ENCODE measurements at regions not wholly inside any gene's neighbourhood (a gene's known extent, or its start where the extent isn't known, plus 50 kb on each side); places are given as distances from the start of the nearest gene placed in this dataset.

DNA sequence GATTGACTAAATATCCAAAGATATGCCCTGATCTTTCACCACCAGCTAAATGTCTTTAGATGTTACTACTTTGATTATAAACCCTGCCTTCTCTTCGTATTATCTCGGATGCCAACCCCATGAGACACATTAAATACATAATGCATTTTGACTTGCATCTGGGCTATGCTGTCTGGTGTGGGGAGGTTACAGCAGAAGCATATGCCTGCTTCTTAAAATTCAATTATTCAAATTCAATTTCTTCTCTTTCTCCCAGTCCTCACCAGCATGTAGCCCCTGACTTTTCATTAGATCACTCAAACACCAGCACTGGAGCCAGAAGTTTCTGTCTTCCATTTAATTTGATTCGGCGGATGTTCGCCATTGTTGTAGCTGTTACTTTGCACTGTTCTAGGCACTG lies 360.7 kb upstream of the CAMK1G start (continued):
- TF ChIP-seq ZNF426 (tag by site-specific recombination; IDR thresholded peaks at IDR 0.05) (no peak), ZNF24 (tag by site-specific recombination; IDR thresholded peaks at IDR 0.05) (no peak)
- TF ChIP-seq, protein P1, sequence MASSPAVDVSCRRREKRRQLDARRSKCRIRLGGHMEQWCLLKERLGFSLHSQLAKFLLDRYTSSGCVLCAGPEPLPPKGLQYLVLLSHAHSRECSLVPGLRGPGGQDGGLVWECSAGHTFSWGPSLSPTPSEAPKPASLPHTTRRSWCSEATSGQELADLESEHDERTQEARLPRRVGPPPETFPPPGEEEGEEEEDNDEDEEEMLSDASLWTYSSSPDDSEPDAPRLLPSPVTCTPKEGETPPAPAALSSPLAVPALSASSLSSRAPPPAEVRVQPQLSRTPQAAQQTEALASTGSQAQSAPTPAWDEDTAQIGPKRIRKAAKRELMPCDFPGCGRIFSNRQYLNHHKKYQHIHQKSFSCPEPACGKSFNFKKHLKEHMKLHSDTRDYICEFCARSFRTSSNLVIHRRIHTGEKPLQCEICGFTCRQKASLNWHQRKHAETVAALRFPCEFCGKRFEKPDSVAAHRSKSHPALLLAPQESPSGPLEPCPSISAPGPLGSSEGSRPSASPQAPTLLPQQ (tag by site-specific recombination; IDR thresholded peaks at IDR 0.05): no peak

DNA sequence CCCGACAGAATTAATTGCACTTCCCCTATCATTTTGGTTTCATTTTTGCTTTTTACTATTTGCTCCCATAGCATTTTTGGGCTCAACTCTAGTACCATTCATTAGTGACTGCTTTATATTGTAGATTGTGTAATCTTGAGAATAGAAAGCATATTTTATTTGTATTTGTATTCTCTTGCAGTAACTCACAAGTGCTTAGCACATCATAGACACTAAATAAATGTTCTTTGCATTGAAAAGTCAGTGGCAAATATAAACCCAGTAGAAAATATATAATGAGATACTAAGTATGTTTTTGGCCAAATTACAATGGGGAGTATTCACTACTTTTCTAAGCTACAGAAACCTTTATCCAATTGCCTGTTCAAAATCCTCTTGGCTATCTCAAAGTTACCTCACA lies 359.7 kb upstream of the CAMK1G start:
- TF ChIP-seq ZNF416 (tag by site-specific recombination; IDR thresholded peaks at IDR 0.05): no peak
- TF ChIP-seq ZNF157 (tag by site-specific recombination; IDR thresholded peaks at IDR 0.05): no peak
- no peak for TF ChIP-seq GFI1B (tag by site-specific recombination; IDR thresholded peaks at IDR 0.05)
- TF ChIP-seq ZNF571 (tag by site-specific recombination; IDR thresholded peaks at IDR 0.05): no peak
- TF ChIP-seq ZNF121 (tag by site-specific recombination; IDR thresholded peaks at IDR 0.05): no peak
- TF ChIP-seq ZNF521 (tag by site-specific recombination; IDR thresholded peaks at IDR 0.05): no peak
- TF ChIP-seq, protein P2, sequence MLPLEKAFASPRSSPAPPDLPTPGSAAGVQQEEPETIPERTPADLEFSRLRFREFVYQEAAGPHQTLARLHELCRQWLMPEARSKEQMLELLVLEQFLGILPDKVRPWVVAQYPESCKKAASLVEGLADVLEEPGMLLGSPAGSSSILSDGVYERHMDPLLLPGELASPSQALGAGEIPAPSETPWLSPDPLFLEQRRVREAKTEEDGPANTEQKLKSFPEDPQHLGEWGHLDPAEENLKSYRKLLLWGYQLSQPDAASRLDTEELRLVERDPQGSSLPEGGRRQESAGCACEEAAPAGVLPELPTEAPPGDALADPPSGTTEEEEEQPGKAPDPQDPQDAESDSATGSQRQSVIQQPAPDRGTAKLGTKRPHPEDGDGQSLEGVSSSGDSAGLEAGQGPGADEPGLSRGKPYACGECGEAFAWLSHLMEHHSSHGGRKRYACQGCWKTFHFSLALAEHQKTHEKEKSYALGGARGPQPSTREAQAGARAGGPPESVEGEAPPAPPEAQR (tag by site-specific recombination; IDR thresholded peaks at IDR 0.05): no peak
- TF ChIP-seq, protein P3, sequence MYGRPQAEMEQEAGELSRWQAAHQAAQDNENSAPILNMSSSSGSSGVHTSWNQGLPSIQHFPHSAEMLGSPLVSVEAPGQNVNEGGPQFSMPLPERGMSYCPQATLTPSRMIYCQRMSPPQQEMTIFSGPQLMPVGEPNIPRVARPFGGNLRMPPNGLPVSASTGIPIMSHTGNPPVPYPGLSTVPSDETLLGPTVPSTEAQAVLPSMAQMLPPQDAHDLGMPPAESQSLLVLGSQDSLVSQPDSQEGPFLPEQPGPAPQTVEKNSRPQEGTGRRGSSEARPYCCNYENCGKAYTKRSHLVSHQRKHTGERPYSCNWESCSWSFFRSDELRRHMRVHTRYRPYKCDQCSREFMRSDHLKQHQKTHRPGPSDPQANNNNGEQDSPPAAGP (tag by site-specific recombination; IDR thresholded peaks at IDR 0.05): no peak
- TF ChIP-seq ZNF266 (tag by site-specific recombination; IDR thresholded peaks at IDR 0.05; ENCODE audit: low read depth): no peak
- TF ChIP-seq ZNF843 (tag by site-specific recombination; IDR thresholded peaks at IDR 0.05): no peak
- no peak for TF ChIP-seq ZSCAN30 (tag by site-specific recombination; IDR thresholded peaks at IDR 0.05)
- TF ChIP-seq, protein P4, sequence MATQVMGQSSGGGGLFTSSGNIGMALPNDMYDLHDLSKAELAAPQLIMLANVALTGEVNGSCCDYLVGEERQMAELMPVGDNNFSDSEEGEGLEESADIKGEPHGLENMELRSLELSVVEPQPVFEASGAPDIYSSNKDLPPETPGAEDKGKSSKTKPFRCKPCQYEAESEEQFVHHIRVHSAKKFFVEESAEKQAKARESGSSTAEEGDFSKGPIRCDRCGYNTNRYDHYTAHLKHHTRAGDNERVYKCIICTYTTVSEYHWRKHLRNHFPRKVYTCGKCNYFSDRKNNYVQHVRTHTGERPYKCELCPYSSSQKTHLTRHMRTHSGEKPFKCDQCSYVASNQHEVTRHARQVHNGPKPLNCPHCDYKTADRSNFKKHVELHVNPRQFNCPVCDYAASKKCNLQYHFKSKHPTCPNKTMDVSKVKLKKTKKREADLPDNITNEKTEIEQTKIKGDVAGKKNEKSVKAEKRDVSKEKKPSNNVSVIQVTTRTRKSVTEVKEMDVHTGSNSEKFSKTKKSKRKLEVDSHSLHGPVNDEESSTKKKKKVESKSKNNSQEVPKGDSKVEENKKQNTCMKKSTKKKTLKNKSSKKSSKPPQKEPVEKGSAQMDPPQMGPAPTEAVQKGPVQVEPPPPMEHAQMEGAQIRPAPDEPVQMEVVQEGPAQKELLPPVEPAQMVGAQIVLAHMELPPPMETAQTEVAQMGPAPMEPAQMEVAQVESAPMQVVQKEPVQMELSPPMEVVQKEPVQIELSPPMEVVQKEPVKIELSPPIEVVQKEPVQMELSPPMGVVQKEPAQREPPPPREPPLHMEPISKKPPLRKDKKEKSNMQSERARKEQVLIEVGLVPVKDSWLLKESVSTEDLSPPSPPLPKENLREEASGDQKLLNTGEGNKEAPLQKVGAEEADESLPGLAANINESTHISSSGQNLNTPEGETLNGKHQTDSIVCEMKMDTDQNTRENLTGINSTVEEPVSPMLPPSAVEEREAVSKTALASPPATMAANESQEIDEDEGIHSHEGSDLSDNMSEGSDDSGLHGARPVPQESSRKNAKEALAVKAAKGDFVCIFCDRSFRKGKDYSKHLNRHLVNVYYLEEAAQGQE (tag by site-specific recombination; IDR thresholded peaks at IDR 0.05): no peak
- TF ChIP-seq ZNF747 (tag by site-specific recombination; IDR thresholded peaks at IDR 0.05): no peak
- TF ChIP-seq ZNF530 (tag by site-specific recombination; IDR thresholded peaks at IDR 0.05; ENCODE audit: low read depth): no peak
- no peak for TF ChIP-seq ZNF23 (tag by site-specific recombination; IDR thresholded peaks at IDR 0.05; ENCODE audit: borderline replicate concordance)
- TF ChIP-seq ZNF169 (tag by site-specific recombination; IDR thresholded peaks at IDR 0.05): no peak
- TF ChIP-seq, protein P5, sequence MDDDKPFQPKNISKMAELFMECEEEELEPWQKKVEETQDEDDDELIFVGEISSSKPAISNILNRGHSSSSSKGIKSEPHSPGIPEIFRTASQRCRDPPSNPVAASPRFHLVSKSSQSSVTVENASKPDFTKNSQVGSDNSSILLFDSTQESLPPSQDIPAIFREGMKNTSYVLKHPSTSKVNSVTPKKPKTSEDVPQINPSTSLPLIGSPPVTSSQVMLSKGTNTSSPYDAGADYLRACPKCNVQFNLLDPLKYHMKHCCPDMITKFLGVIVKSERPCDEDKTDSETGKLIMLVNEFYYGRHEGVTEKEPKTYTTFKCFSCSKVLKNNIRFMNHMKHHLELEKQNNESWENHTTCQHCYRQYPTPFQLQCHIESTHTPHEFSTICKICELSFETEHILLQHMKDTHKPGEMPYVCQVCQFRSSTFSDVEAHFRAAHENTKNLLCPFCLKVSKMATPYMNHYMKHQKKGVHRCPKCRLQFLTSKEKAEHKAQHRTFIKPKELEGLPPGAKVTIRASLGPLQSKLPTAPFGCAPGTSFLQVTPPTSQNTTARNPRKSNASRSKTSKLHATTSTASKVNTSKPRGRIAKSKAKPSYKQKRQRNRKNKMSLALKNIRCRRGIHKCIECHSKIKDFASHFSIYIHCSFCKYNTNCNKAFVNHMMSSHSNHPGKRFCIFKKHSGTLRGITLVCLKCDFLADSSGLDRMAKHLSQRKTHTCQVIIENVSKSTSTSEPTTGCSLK (tag by site-specific recombination; IDR thresholded peaks at IDR 0.05): no peak
- TF ChIP-seq, protein P6, sequence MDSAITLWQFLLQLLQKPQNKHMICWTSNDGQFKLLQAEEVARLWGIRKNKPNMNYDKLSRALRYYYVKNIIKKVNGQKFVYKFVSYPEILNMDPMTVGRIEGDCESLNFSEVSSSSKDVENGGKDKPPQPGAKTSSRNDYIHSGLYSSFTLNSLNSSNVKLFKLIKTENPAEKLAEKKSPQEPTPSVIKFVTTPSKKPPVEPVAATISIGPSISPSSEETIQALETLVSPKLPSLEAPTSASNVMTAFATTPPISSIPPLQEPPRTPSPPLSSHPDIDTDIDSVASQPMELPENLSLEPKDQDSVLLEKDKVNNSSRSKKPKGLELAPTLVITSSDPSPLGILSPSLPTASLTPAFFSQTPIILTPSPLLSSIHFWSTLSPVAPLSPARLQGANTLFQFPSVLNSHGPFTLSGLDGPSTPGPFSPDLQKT (IDR thresholded peaks at IDR 0.05; ENCODE audit: borderline replicate concordance, low read depth, low read length): no peak
- H3K4me3 ChIP-seq (ENCODE audit: low read depth, low read length): no peak overlapping the region
- H3K4me1 ChIP-seq (ENCODE audit: control insufficient read depth, insufficient read depth, low read length): no peaks in the 10 kb centered on the region
- no peaks in the 10 kb centered on the region for H3K36me3 ChIP-seq (ENCODE audit: control insufficient read depth in 2 of 2, insufficient read depth in 1 of 2, low read length in 2 of 2)
- H3K27ac ChIP-seq (ENCODE audit: extremely low read depth, low read depth, low read length): no peak overlapping the region
- POLR2A ChIA-PET: no interaction called here
- CTCF ChIA-PET: interaction anchor here (0.6 kb wide), 1 partner anchor 27 kb away, joined by 3 read pairs; no protein-coding TSS in a partner anchor
- H3K9me3 ChIP-seq (ENCODE audit: control insufficient read depth, insufficient read depth, low read depth, low read length): no peaks in the 10 kb centered on the region
